NCI-H524 (cell line): ENCODE measurements at regions not wholly inside any gene's neighbourhood (a gene's known extent, or its start where the extent isn't known, plus 50 kb on each side); places are given as distances from the start of the nearest gene placed in this dataset.

Experiments
- DNase-seq, 2 experiments: peaks; one replicate each; lab custom pipeline; 2025; lab: John Stamatoyannopoulos, UW

GRCh38 chr15:62440362-62441105, 275.4 kb upstream of the C2CD4B start:
- DNase-seq: no peak

DNA sequence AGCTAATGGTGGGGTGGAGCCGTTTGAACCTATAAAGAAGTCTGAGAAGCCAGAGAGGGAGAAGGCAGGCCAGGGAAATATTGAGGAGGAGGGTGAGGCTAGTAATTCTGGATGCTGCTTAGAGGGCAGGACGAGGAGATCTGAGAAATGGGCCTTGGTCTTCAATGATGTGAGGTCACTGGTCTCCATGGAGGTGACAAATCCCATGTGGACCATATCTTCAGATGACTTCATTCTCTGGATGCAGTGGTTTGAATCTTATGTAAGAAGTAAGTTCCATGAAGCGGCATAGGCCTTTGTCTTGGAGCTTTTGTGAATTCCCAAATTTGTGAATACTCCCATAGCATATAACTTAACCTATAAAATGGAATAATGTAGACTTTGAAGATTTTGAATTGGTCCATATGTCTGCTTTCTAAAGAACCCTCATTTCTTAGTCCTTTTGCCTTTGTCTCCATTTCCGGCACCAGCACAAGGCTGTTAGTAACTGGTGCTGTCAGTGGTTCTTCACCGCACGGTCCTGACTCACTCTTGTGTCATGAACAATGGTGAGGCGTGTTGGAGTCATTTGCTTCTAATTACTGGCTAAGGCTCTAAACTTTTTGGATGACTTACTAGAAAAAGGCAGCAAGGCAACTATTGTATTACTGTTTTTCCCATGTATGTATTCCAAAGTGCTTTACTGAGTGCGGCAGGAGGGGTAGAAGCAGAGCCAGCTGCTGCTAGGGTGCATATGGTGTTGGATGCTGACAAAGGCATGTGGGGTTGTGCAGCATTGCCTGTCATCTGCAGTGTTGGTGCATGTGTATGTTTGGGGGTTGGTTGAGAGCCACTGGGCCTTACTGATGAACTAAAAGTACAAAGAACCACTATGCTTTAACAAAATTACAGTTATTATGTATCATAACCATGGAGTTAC, 279.3 kb upstream of the C2CD4B start:
- DNase-seq: no peak

- DNase-seq: no peak
Observed at GRCh38 chr15:62445244-62445643, 280.2 kb upstream of the C2CD4B start.

- DNase-seq: no peak
Observed at GRCh38 chr15:62446984-62447383, 281.9 kb upstream of the C2CD4B start.

- DNase-seq: no peak
Observed at GRCh38 chr15:62447742-62448141, 282.7 kb upstream of the C2CD4B start.

DNA sequence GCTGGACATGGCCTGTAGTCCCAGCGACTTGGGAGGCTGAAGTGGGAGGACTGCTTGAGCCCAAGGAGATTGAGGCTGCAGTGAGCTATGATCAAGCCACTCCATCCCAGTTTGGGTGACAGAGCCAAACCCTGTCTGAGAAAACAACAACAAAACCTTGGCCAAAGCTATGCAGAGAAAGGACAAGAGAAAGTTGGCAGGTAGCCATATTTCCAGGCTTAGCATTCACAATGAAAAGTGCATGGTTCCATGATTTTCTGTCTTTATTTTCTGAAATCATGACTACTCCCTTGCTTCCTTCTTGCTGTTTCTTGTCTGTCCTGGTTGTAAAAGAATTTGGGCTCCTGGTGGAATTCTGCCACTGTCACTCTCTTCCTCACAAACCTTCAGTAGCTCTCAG, 284.6 kb upstream of the C2CD4B start:
- no peak for DNase-seq

- DNase-seq: no peak
Observed at GRCh38 chr15:62450061-62450460, 285.0 kb upstream of the C2CD4B start.

DNA sequence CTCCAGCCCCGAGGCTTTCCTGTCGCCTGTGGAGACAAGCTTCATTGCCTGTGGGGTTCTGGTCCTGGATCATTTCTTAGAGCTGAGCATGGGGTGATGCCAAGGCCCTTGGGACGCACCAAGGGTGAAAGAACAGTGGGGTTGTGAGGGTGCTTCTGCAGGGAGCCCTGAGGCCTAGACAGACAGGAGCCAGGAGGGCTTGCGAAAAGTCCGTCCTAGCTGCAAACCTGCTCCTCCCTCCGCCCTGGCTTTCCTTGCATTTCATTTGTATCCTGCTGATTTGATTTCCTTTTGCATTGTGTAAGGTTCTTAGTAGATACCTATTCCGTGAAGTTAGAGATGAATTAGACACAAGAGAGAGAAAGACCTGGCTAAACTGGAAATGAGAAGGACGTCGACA, 286.9 kb upstream of the C2CD4B start:
- DNase-seq: no peak

DNA sequence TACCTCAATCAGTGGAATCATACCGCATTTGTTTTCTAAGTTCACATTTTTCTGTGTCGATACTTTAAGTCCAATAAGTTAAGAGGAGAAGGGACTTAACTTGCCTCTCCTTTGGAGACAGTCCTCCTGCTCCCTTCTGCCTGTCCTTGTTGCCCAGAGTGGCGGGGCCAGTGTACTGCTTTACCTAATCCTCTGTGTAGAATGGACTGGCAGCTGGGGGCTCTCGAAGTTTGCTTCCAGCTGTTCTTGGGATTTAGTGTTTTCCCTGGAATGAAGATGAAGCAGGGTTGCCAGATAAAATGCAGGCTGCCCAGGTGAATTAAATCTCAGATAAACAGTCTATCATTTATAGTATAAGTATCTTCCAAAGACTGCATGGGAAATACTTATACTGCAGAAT, 287.6 kb upstream of the C2CD4B start:
- peak; percentile 76 to 93 for DNase-seq

- DNase-seq: peak in 1 of 2 experiments; percentile 39
Observed at GRCh38 chr15:62453375-62453774, 288.3 kb upstream of the C2CD4B start.

DNA sequence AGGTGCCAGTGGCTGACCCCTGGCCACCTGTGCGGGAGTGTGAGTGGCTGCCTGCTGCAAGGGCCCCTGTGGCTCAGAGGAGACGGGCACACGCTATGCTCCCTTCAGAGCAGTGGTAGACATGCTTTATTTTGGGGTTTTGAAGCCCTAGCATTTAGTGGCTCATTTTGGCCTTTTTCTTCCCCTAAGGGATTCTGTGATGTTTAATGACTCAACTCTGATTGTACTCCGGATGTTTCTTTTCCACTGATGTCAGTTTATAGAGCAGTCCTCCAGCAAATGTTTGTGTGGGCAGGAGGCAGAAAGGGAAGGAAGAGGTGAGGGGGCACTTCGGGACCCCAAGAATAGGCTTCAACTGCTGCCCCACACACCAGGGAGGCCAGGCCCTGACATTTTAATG, 288.9 kb upstream of the C2CD4B start:
- no peak for DNase-seq

DNA sequence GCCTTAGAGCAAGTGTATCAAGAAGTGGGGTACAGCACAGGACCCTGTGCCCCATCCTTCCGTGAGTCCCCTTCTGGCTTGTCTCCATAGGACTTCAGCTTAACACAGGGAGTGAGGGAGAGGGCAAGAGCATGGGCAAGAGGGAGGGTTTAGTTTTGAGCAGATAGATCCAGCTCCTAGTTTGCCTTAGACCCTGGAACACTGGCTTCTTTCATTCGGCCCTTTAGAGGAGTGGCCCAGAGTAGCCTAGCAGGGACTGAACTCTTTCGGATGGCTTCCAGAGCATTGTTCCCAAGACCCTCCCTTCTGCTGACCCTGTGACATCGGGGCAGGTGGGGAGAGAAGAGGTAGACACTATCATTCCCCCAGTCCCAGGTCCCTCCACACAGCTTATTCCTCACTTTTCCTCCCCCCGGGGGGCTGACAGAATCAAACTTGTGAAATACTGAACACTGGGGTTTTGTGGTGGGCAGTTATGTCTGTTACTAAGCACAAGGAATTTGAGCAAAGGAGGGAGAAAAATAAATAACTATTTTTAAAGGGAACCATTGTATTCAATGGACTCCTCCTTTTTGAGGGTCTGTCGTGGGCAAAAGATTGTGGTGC, 289.6 kb upstream of the C2CD4B start:
- no peak for DNase-seq

GRCh38 chr15:62455441-62455921, 290.4 kb upstream of the C2CD4B start:
- DNase-seq: no peak

DNA sequence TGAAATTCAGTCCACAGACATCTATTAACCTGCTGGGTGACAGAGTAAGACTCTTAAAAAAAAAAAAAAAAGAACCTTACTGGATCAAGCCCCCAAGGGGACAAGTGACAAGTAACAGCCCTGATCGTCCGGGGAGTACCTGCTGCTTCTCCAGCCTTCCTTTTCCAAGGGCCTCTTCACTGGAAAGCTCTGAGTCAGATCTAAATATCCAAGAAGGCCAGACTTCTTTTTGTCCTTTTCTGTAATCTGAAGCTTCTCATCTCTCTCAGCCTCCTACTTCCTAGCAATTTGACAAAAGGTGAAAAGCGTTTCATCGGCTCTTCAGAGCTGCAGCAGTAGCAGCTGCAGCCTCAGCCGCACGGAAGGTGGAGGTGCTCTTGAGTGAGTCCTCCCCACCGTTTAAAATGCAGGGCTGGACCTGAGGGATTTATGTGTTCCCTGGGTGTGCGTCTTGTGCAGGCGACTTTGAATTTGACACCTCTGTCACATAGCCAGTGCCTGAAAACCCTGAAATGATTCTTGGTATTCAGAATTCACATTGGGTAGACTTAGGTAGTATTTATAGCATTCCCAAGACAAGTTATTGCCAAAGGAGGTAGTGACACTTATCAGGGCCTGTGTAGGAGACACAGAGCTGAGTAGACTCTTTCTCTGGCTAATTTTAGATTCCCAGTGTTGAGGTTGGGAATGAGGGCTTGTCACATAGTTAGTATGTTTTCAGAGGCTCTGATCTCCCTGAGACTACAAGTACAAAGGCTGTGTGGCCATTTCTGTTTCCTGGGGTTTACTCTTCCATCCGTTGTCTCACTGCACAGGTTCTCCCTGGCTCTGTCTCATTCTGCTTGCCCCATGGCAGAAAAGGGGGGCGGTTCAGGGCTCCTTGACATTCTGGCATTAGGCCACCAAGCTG, 291.2 kb upstream of the C2CD4B start:
- DNase-seq: no peak

- no peak for DNase-seq
Observed at GRCh38 chr15:62457100-62457499, 292.0 kb upstream of the C2CD4B start.

GRCh38 chr15:62459875-62460274, 294.8 kb upstream of the C2CD4B start:
- DNase-seq: no peak

DNA sequence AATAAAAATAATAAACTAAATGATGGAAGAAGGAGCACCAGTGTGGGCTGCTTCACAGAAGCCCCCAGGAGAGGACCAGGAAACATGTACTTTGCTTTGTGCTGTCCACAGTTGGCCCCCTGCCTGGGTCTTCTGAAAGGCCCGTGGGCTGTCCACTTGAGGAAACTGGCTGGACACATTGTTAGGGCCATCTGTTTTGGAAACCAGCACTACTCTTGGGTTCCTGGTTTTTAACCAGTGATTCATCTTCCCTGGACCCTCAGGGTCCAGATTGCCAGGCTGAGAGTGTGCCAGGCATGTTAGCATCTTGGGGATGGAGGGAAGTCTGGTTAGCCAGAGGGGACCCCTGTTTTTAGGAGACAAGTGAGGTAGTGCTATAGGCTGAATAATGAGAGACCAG, 297.2 kb upstream of the C2CD4B start:
- no peak for DNase-seq

- no peak for DNase-seq
Observed at GRCh38 chr15:62462721-62463120, 297.6 kb upstream of the C2CD4B start.

GRCh38 chr15:62464705-62465104, 299.6 kb upstream of the C2CD4B start:
- no peak for DNase-seq

DNA sequence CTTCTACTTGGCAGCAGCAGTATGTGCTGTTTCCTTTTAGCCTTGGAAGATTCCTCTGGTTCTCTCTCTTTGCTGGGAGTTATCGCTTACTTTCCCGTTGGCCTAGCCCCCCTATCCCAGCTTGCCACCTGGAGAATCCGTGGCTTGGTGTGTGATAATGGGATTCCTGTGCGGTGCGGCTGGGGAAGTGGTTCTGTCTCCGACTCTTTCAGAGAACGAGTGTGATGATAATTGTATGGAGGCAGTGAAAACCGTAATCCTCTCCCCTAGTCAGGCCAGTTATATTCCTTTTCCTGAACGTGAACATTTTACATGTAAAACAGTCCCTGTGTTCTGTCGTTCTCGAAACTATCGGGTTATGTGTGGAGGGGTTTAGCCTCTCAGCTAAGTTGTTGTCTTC, 300.1 kb upstream of the C2CD4B start:
- DNase-seq: no peak

GRCh38 chr15:62469478-62469873, 304.4 kb upstream of the C2CD4B start:
- peak in 1 of 2 experiments; percentile 39 for DNase-seq
